Stimulated activated CD4-positive, alpha-beta T cell treated with anti-CD3 and anti-CD28 coated beads, Interleukin-4, amount 100 ng/mL, for 24 hours (primary cell): ENCODE measurements at regions not wholly inside any gene's neighbourhood (a gene's known extent, or its start where the extent isn't known, plus 50 kb on each side); places are given as distances from the start of the nearest gene placed in this dataset.

Experiments
- DNase-seq: peaks from one replicate; pipeline ENCODE4 v3.0.0-alpha.2; 2020

DNA sequence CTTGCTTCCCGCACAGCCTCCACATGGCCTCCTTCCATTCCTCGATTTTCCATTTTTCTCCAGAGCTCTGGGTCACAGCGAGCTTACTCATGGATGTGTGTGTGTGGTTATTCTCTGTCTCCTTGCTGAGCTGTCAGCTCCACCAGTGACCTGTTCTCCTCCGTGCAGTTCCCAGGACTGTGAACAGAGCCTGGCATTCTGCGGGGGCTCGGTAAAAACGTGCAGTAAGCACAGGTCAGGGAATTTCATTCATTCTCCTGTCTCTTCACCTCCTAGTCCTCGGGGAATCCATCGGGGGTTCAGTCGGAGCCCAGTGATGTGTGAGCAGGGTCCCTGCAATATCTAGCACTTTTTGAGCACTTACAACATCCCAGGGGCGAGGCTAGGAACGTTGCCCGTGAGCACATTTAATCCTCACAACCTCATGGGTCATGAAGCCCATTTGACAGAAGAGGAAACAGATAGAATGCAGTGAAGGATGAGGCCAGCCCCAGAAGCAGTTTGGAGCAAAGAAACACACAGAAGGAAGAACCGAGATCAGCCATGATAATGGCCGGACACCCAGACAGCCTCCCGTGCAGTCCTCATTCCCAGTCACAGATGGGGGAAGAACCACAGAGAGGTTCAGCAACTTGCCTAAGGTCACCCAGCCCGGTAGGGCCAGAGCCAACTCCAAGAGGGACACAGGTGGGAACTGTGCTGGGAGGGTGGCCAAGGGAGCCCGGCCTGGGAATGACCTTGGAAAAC lies 183.2 kb upstream of the GSE1 start:
- no peak for DNase-seq

DNA sequence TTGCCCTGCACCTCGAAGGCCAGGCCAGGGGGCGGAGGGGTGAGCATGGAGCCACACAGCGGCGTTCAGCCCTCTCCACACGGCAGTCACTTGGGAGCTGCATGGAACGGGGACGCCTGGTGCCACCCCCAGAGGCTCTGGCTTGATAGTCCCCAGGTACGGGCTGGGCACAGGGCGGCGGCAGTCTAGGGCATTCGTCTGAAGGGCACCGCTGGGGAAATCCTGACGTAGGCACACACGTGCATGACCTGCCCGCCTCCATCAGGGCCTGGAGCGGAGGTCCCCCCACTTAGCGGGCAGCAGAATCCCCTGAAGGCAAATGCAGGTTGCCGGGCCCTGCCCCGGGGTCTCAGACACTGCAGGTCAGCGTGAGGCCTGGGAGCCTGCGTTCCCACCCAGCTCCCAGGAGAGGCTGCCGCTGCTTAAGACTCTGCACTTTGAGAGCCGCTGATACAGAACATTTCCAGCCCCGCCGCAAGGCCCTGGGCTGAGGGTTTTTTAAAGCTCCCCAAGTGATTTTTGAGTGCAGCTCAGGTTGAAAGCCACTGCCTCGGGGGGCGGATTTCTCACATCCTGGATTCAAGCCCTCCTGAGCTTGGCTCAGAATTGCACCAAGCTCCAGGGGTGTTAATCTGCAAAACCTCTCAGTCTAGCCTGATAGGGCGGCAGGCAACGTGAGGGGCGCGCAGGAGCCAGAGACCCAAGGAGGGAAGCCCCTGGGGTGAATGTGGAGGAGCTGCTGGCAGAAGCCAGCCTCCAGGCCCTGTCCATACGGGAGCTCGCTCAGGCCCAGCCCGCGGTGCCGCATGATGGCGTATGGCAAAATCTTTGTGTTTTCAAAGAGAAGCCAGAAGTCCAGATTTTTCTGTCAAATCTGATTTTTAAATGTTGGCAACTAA lies 182.3 kb upstream of the GSE1 start:
- DNase-seq = no peak

GRCh38 chr16:85431431-85432124 lies 181.5 kb upstream of the GSE1 start:
- no peak for DNase-seq

GRCh38 chr16:85432606-85433005 lies 180.5 kb upstream of the GSE1 start:
- DNase-seq = no peak

GRCh38 chr16:85433477-85433876 lies 179.6 kb upstream of the GSE1 start:
- no peak for DNase-seq

- DNase-seq = no peak
Measured at GRCh38 chr16:85435286-85435685, 177.8 kb upstream of the GSE1 start.

DNA sequence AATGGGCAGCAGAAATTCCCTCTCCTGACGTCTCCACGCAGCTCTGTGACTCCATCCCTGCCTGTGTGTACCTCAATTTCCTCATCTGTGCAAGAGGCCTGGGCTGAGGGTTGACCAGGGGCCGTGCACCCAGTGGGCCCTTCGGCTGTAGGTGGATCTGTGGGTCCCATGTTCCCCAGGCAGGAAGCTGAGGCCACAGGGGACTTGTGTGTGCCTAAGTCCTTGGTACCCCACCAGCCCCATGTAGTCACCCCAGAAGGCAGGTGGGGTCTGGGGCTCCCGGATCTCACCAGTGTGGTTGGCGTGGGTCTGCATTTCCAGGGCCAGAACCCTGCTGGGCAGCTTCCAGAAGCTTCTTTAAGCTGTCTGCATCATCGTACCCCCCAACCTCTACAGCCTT lies 177.4 kb upstream of the GSE1 start:
- DNase-seq = no peak

DNA sequence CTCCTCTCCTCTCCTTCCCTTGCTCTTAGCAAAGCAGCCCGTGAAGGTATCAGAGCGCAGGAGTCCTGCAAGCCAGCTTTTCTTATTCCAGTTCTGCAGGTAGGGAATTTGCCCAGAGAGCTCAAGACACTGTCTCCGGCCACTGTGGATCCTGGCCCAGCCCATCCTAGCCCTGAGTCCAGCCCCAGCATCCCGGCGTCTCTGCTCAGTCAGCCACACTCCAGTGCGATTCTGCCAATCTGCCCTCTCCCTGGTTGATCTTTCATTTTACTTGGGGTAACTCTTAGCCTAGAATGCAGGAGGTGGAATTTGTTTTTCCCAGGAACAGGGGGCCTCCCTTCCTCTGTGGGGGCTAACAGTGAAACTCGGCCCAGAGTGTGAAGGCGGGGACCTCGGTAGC lies 176.9 kb upstream of the GSE1 start:
- no peak for DNase-seq

DNA sequence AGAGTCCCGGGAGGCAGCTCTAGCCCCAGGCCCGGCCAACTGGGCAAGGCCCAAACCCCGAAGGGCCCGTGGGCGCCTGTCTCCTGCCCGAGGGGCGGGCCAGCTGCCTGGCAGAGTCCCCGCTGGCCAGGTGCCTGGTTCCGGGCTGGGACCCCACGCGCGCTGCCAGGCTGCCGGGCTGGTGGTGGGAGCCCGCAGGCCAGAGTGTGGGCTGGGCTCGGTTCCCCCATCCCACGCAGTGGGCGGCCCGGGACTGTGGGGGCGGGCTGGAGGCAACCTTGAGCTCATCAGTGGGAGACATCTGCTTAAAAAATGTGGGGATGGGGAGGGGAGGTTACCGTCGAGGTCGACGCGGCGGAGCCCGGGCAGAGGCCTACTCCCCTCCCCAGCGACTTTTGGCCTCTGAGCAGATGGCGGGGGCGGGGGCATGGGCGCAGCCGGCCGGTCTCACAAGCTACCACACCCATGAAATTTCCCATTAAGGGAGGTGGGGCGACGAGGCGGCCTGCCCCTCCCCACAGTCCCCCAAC lies 176.4 kb upstream of the GSE1 start:
- no peak for DNase-seq

GRCh38 chr16:85437166-85438052 lies 175.7 kb upstream of the GSE1 start:
- no peak for DNase-seq

DNA sequence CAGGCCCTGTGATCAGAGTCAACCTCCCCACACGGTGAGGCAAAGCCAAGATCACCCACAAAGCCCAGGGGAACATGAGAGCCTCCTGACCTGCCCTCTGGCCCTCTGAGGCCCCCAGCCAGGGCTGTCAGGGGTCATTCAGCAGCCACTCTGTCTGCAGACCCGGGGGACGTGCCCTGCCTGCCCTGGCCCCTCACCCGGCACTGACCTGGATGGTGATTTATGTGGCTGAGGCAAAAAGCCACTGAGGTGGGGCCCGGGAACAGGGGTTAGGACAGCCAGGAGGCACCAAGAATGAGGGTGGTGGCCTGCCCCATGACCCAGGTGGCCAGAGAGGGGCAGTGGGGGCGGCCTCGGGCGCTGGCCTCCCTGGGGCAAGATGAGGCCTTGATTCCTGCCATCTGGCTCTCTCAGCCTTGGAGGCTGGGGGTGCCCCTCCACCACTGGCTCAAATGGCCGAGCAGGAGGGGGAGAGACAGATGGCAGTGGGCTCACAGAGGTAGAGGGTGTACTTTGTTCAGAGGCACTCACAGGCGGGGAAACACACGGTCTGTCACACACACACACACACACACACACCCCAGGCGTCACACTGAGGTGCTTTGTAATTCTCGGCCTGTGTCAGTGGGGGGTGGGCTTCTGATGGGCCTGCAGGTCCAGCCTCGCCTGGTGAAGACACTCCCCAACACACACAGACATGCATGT lies 174.0 kb upstream of the GSE1 start:
- no peak for DNase-seq

GRCh38 chr16:85440744-85441143 lies 172.4 kb upstream of the GSE1 start:
- DNase-seq = no peak

DNA sequence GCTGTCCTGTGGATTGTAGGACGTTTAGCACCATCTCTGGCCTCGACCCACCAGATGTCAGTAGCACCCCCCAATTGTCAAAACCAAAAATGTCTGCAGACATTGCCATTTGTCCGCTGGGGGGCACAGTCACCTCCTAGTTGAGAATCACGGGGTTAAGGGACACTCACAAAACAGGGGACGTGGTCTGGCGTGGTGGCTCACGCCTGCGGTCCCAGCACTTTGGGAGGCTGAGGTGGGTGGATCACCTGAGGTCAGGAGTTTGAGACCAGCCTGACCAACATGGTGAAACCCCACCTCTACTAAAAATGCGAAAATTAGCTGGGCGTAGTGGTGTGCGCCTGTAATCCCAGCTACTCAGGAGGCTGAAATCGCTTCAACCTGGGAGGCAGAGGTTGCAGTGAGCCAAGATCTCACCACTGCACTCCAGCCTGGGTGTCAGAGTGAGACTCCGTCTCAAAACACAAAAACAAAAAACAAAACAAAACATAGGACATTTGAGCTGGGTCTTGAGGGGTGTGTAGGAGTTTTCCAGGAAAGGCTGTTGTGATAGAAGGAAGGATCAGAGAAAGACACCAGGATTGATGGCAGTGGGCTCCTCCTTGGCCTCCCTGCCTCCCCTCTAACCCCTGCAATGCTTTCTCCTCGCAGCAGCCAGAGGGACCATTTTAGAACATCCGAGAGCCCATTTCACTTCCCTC lies 171.8 kb upstream of the GSE1 start:
- no peak for DNase-seq

DNA sequence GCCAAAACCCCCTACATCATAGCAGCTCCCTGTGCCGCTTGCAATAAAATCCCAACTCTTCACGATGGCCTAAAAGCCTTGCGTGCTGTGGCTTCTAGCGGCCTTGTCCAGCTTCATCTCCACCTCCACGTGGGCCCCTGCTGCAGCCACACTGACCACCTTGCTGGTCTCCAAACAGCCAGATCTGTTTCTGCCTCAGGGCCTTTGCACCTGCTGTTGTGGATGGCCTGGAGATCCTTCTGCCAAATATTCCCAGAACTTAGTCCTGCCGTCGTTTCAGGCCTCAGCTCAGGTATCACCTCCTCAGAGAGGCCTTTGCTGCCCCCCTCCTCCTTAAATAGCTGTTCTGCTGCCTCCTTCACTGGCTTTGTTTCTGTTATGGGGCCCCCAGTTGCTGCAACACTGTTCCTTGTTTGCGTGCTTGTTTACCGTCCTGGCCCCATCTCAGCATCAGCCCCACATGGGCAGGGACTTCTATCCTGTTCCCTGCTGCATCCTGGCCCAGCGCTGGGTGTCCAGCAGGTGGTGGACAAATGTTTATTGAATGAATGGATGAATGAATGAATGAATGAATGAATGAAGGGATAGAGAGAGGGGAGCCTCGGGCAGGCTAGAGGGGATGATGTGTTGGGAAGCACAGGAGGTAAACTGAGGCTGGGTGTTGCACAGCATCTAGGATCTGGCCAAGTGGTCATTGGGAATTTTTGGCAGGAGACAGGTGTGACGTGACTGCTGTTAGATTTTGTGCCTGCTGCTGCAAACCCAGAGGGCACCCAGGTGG lies 171.0 kb upstream of the GSE1 start:
- DNase-seq = no peak

GRCh38 chr16:85443116-85443515 lies 170.0 kb upstream of the GSE1 start:
- DNase-seq = no peak

GRCh38 chr16:85443531-85443930 lies 169.6 kb upstream of the GSE1 start:
- DNase-seq = no peak

GRCh38 chr16:85445064-85445778 lies 167.9 kb upstream of the GSE1 start:
- DNase-seq = no peak

- DNase-seq = no peak
Measured at GRCh38 chr16:85445779-85446222, 167.3 kb upstream of the GSE1 start.

DNA sequence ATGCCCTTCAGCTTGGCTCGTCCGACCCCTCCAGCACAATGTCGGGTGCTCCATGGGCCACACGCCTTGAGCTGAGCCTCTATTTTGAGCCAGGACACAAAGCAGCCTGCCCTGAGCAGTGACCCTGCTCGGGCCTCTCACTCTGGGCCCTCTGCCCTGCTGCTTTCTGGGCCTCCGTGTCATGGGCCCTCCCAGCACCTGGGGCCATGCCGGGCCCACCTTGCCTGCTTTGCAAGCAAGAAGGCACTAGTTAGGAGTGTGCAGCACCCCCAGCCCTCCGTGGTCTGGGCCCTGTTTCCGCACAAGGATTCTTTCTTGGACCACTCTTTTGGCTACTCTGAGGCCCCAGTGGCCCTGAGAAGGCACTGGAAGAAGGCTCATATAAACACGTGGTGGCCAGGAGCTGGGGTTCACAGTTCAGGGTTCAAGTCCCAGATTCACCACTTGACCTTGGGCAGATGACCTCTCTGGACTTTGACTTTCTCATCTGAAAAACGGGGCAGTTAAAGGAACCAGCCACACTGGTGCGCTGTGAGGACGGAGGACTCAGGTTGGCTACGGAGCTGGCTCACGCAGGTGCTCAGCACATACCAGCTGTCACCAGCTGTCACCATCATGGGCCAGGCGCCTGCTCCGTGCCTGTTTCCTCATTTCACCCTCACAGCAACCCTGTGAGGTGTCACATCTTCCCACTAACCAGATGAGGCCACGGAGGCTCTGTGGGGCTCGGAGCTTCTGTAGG lies 166.0 kb upstream of the GSE1 start:
- DNase-seq = no peak
